Astrocyte (in vitro differentiated cells and primary cell): ENCODE measurements at regions not wholly inside any gene's neighbourhood (a gene's known extent, or its start where the extent isn't known, plus 50 kb on each side); places are given as distances from the start of the nearest gene placed in this dataset.

ENCODE experiments used
- DNase-seq: peaks from one replicate; pipeline ENCODE4 v3.0.0-alpha.2; 2010; ENCODE audit warnings: low read depth
- FAIRE-seq: peaks from 2 replicates; lab custom pipeline; 2011; peaks lifted over from hg19 to GRCh38; lab: Jason Lieb, UNC
- H2AFZ ChIP-seq: 2 replicates; pipeline ENCODE4 v1.6.0; 2012; ENCODE audit warnings: low read depth, low read length, inconsistent platforms
- H3K27ac ChIP-seq: 2 replicates; pipeline ENCODE4 v1.5.1; 2011; ENCODE audit warnings: low read depth, low read length, inconsistent platforms
- H3K27me3 ChIP-seq: 2 replicates; pipeline ENCODE4 v1.6.0; 2011; ENCODE audit warnings: low read length, inconsistent platforms; ENCODE audit not compliant: insufficient read depth
- H3K36me3 ChIP-seq: 2 replicates; pipeline ENCODE4 v1.5.1; 2011; ENCODE audit warnings: low read length, inconsistent platforms; ENCODE audit not compliant: insufficient read depth
- H3K4me1 ChIP-seq: 2 replicates; pipeline ENCODE4 v1.5.1; 2011; ENCODE audit warnings: low read length, inconsistent platforms; ENCODE audit not compliant: insufficient read depth
- H3K4me2 ChIP-seq: 2 replicates; pipeline ENCODE4 v1.6.0; 2012; ENCODE audit warnings: low read length, inconsistent platforms
- H3K4me3 ChIP-seq: 2 replicates; pipeline ENCODE4 v1.5.1; 2011; ENCODE audit warnings: low read depth, mild to moderate bottlenecking, low read length, inconsistent platforms; ENCODE audit not compliant: insufficient read depth
- H3K79me2 ChIP-seq: 2 replicates; pipeline ENCODE4 v1.6.0; 2012; ENCODE audit warnings: mild to moderate bottlenecking, low read length, inconsistent platforms; ENCODE audit not compliant: insufficient read depth
- H3K9ac ChIP-seq: 2 replicates; pipeline ENCODE4 v1.6.0; 2012; ENCODE audit warnings: mild to moderate bottlenecking, low read length, inconsistent platforms
- H3K9me3 ChIP-seq: 2 replicates; pipeline ENCODE4 v1.5.1; 2012; ENCODE audit warnings: low read depth, mild to moderate bottlenecking, low read length, inconsistent platforms; ENCODE audit not compliant: insufficient read depth
- H4K20me1 ChIP-seq: 2 replicates; pipeline ENCODE4 v1.6.0; 2012; ENCODE audit warnings: low read length, inconsistent platforms; ENCODE audit not compliant: insufficient read depth
- H3K27ac Mint-ChIP-seq: one replicate; pipeline ENCODE4 v1.8.0; 2021; ENCODE audit warnings: mild to moderate bottlenecking, mixed read lengths; ENCODE audit not compliant: unreplicated experiment
- H3K27me3 Mint-ChIP-seq: one replicate; pipeline ENCODE4 v1.8.0; 2021; ENCODE audit warnings: low read depth, mixed read lengths; ENCODE audit not compliant: unreplicated experiment
- H3K36me3 Mint-ChIP-seq: one replicate; pipeline ENCODE4 v1.8.0; 2021; ENCODE audit warnings: low read depth, mixed read lengths; ENCODE audit not compliant: unreplicated experiment
- H3K4me1 Mint-ChIP-seq: one replicate; pipeline ENCODE4 v1.8.0; 2021; ENCODE audit warnings: low read depth, mixed read lengths; ENCODE audit not compliant: unreplicated experiment
- H3K4me3 Mint-ChIP-seq: one replicate; pipeline ENCODE4 v1.8.0; 2021; ENCODE audit warnings: mild to moderate bottlenecking, moderate library complexity, mixed read lengths; ENCODE audit not compliant: unreplicated experiment
- H3K9me3 Mint-ChIP-seq: one replicate; pipeline ENCODE4 v1.8.0; 2021; ENCODE audit warnings: mild to moderate bottlenecking, mixed read lengths; ENCODE audit not compliant: unreplicated experiment
- CTCF ChIP-seq: IDR thresholded peaks from 2 replicates; pipeline ENCODE4 v1.5.1; 2011; ENCODE audit warnings: low read depth, mild to moderate bottlenecking, inconsistent platforms, low read length, moderate library complexity; ENCODE audit not compliant: insufficient read depth
- EZH2 ChIP-seq: IDR thresholded peaks from 2 replicates; pipeline ENCODE4 v1.6.1; 2012; ENCODE audit warnings: mild to moderate bottlenecking, low read length, inconsistent platforms; ENCODE audit not compliant: insufficient read depth

DNA sequence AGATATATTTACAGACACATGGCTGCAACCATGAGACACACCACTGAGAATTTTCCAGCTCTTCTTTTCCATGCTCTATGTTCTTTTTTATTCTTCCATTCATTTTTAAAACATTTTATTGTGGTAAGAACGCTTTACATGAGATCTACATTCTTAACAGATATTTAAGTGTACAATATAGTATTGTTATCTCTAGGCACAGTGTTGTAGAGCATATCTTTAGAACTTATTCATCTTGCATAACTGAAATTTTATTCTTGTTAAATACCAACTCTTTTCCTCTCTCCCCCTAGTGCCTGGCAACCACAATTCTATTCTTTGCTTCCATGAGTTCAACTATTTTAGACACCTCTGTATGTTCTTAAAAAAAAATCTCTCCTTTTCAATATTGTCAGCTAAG is 67.1 kb upstream of the HABP2 start:
- Mint-ChIP-seq H3K36me3 (no peaks in the 10 kb centered on the region), H3K9me3 (peaks cover 15% of the 10 kb centered on the region), H3K27ac (no peak overlapping the region), H3K27me3 (peaks cover 8% of the 10 kb centered on the region), H3K4me3 (no peak overlapping the region), H3K4me1 (no peaks in the 10 kb centered on the region)
- Histone ChIP-seq H3K9me3 (peaks cover 2% of the 10 kb centered on the region), H3K4me3 (no peak overlapping the region), H3K9ac (no peak overlapping the region), H3K27ac (no peak overlapping the region), H2AFZ (no peak overlapping the region), H4K20me1 (no peaks in the 10 kb centered on the region), H3K4me1 (no peaks in the 10 kb centered on the region), H3K36me3 (no peaks in the 10 kb centered on the region), H3K27me3 (no peaks in the 10 kb centered on the region), H3K79me2 (no peaks in the 10 kb centered on the region), H3K4me2 (no peak overlapping the region)
- DNase-seq (peak; percentile 23), FAIRE-seq (no peak)
- no peak for TF ChIP-seq CTCF
- no peak for TF ChIP-seq EZH2

- H3K4me2 ChIP-seq: no peak overlapping the region
Observed at GRCh38 chr10:113486531-113486930, 66.3 kb upstream of the HABP2 start.

More at GRCh38 chr10:113486531-113486930, 66.3 kb upstream of the HABP2 start:
- DNase-seq: no peak
- Histone ChIP-seq H3K79me2 (no peaks in the 10 kb centered on the region), H3K36me3 (no peaks in the 10 kb centered on the region), H2AFZ (no peak overlapping the region), H3K27me3 (peaks cover 2% of the 10 kb centered on the region), H3K9me3 (no peaks in the 10 kb centered on the region), H3K9ac (no peak overlapping the region), H4K20me1 (no peaks in the 10 kb centered on the region), H3K4me3 (no peak overlapping the region), H3K4me1 (no peaks in the 10 kb centered on the region), H3K27ac (no peak overlapping the region)
- Mint-ChIP-seq H3K4me3 (no peak overlapping the region), H3K27me3 (peaks cover 10% of the 10 kb centered on the region), H3K27ac (no peak overlapping the region), H3K36me3 (no peaks in the 10 kb centered on the region), H3K4me1 (no peaks in the 10 kb centered on the region), H3K9me3 (peaks cover 8% of the 10 kb centered on the region)
- no peak for FAIRE-seq
- TF ChIP-seq EZH2: no peak
- no peak for TF ChIP-seq CTCF
